AG09319 (cell line): ENCODE measurements at regions not wholly inside any gene's neighbourhood (a gene's known extent, or its start where the extent isn't known, plus 50 kb on each side); places are given as distances from the start of the nearest gene placed in this dataset.

ENCODE experiments used
- DNase-seq: peaks from one replicate; pipeline ENCODE4 v3.0.0-alpha.2; 2010; ENCODE audit warnings: low read depth; ENCODE audit errors: extremely low read depth
- CTCF ChIP-seq: IDR thresholded peaks from 2 replicates; pipeline ENCODE4 v1.5.1; 2011; ENCODE audit warnings: low read depth, mild to moderate bottlenecking, inconsistent platforms, low read length, moderate library complexity

- TF ChIP-seq CTCF: no peak
- no peak for DNase-seq
Observed at GRCh38 chr13:104483631-104484030, 1417.4 kb upstream of the SLC10A2 start.

- no peak for TF ChIP-seq CTCF
- DNase-seq: no peak
Observed at GRCh38 chr13:104477261-104477660, 1411.0 kb upstream of the SLC10A2 start.

- TF ChIP-seq CTCF: no peak
- DNase-seq: no peak
Observed at GRCh38 chr13:104473936-104474335, 1407.7 kb upstream of the SLC10A2 start.

- DNase-seq: no peak
- TF ChIP-seq CTCF: no peak
Observed at GRCh38 chr13:104466016-104466415, 1399.8 kb upstream of the SLC10A2 start.

GRCh38 chr13:104461049-104461448, 1394.8 kb upstream of the SLC10A2 start:
- no peak for DNase-seq
- no peak for TF ChIP-seq CTCF

- no peak for DNase-seq
- no peak for TF ChIP-seq CTCF
Observed at GRCh38 chr13:104460554-104460953, 1394.3 kb upstream of the SLC10A2 start.

- DNase-seq: no peak
- no peak for TF ChIP-seq CTCF
Observed at GRCh38 chr13:104450006-104450405, 1383.8 kb upstream of the SLC10A2 start.

GRCh38 chr13:104447348-104447747, 1381.1 kb upstream of the SLC10A2 start:
- no peak for DNase-seq
- TF ChIP-seq CTCF: no peak
